ENCODE measurements at regions not wholly inside any gene's neighbourhood (a gene's known extent, or its start where the extent isn't known, plus 50 kb on each side); places are given as distances from the start of the nearest gene placed in this dataset.

DNA sequence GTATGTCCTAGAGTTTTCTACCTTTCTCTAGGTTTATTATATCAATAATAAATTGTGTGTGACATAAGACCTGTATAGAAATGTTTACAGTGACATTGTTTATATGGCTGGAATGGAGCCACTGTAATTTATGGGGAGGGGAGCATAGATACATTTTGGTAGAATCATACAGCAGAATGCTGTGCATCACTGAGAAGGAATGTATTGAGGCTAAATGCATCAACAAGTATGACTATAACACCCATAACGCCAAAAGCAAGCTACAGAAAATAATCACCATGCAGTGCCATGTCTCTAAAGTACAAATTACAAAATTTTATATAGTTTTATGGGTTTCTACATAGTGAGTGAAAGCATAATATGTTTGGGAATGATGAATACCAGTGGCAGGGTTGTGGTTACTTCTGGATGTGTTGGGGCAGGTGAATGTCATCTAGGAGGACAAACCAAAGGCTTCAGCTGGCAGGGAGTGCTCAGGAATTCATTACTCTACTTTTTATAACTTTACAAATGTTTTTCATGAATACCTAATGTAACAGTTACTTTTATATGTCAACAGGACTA is 226.0 kb upstream of the NETO1 start:
- H3K27me3 ChIP-seq (ENCODE audit: insufficient read depth, low read length) = no peaks in the 10 kb centered on the region
- DNase-seq (ENCODE audit: low read depth, low spot score) (no peak), ATAC-seq (no peak)
- H3K4me2 ChIP-seq (ENCODE audit: low read length) = no peak overlapping the region
- no peaks in the 10 kb centered on the region for H3K9me2 ChIP-seq (ENCODE audit: insufficient read depth)
- no peak overlapping the region for H3K27ac ChIP-seq (ENCODE audit: low read depth, low read length)
- H3K4me1 ChIP-seq (ENCODE audit: control insufficient read depth in 1 of 2, insufficient read depth in 2 of 2, low read length in 2 of 2) = no peaks in the 10 kb centered on the region
- intact Hi-C loops (cut with micrococcal nuclease) = no loop called here
- H3K36me3 ChIP-seq (ENCODE audit: control insufficient read depth in 1 of 2, insufficient read depth in 2 of 2, low read length in 2 of 2) = no peaks in the 10 kb centered on the region
- ChIA-PET CTCF (no interaction called here), POLR2A (no interaction called here), RAD21 (ENCODE audit: low non-redundant PET in 1 of 2, low total read pairs in 2 of 2, uncharacterized antibody in 2 of 2, unreplicated experiment in 2 of 2) (no interaction called here)
- no TSS peak for BruUV-seq (replicated peaks)
- no peaks in the 10 kb centered on the region for H4K20me1 ChIP-seq (ENCODE audit: insufficient read depth)
- H3K4me3 ChIP-seq (replicated peaks in 1 of 2; ENCODE audit: low read depth in 1 of 2, low read length in 2 of 2) = no peak overlapping the region
- no peak for TF ChIP-seq SP1 (IDR thresholded peaks at IDR 0.05; ENCODE audit: low read depth)
- no peak for TF ChIP-seq CEBPB (IDR thresholded peaks at IDR 0.05; ENCODE audit: low read depth)
- H2AFZ ChIP-seq (ENCODE audit: low read depth, low read length, poor library complexity, severe bottlenecking) = no peak overlapping the region
- no peak overlapping the region for H3K9ac ChIP-seq (ENCODE audit: low read length)
- no peaks in the 10 kb centered on the region for H3K79me2 ChIP-seq (ENCODE audit: insufficient read depth, low read length)
- peaks cover 6 to 18% of the 10 kb centered on the region in 2 experiments; a peak in 2 of 4 replicates for H3K9me3 ChIP-seq (ENCODE audit: control insufficient read depth in 1 of 2, insufficient read depth in 1 of 2, low read depth in 1 of 2, low read length in 2 of 2)

DNA sequence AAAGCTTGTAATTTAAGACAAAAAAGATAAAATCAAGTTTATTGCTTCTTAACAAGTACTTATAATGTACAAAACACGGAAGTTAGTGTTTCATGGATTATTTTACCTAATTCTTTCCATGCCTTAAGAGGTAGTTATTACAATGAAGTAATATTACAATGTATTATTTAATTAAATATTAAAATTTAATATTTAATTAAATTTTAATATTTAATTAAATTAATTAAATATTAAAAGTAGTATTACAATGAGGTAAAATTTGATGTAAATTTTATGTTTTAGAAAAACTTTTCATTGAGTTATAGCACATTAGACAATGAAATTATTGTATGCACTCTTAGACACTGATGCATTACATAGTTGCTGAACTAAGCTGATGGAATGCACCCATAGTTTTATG is 220.7 kb upstream of the NETO1 start:
- ChIA-PET RAD21 (ENCODE audit: low non-redundant PET in 1 of 2, low total read pairs in 2 of 2, uncharacterized antibody in 2 of 2, unreplicated experiment in 2 of 2) (no interaction called here), CTCF (no interaction called here), POLR2A (no interaction called here)
- no peak for DNase-seq (ENCODE audit: low read depth, low spot score)
- no peaks in the 10 kb centered on the region for H3K36me3 ChIP-seq (ENCODE audit: control insufficient read depth in 1 of 2, insufficient read depth in 2 of 2, low read length in 2 of 2)
- H2AFZ ChIP-seq (ENCODE audit: low read depth, low read length, poor library complexity, severe bottlenecking) = no peak overlapping the region
- H3K4me3 ChIP-seq (replicated peaks in 1 of 2; ENCODE audit: low read depth in 1 of 2, low read length in 2 of 2) = no peak overlapping the region
- H3K27ac ChIP-seq (ENCODE audit: low read depth, low read length) = no peak overlapping the region
- BruUV-seq (replicated peaks) = no TSS peak
- intact Hi-C loops (cut with micrococcal nuclease) = no loop called here
- H4K20me1 ChIP-seq (ENCODE audit: insufficient read depth) = no peaks in the 10 kb centered on the region
- ATAC-seq = no peak
- H3K9me2 ChIP-seq (ENCODE audit: insufficient read depth) = no peaks in the 10 kb centered on the region
- no peaks in the 10 kb centered on the region for H3K27me3 ChIP-seq (ENCODE audit: insufficient read depth, low read length)
- TF ChIP-seq ELF1 (IDR thresholded peaks at IDR 0.05; ENCODE audit: borderline replicate concordance, low read depth) = no peak
- TF ChIP-seq TCF7L2 (IDR thresholded peaks at IDR 0.05; ENCODE audit: borderline replicate concordance, extremely low read depth, insufficient read depth, insufficient read length) = no peak
- TF ChIP-seq, protein P1, sequence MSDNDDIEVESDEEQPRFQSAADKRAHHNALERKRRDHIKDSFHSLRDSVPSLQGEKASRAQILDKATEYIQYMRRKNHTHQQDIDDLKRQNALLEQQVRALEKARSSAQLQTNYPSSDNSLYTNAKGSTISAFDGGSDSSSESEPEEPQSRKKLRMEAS (IDR thresholded peaks at IDR 0.05) = no peak
- TF ChIP-seq, protein P2, sequence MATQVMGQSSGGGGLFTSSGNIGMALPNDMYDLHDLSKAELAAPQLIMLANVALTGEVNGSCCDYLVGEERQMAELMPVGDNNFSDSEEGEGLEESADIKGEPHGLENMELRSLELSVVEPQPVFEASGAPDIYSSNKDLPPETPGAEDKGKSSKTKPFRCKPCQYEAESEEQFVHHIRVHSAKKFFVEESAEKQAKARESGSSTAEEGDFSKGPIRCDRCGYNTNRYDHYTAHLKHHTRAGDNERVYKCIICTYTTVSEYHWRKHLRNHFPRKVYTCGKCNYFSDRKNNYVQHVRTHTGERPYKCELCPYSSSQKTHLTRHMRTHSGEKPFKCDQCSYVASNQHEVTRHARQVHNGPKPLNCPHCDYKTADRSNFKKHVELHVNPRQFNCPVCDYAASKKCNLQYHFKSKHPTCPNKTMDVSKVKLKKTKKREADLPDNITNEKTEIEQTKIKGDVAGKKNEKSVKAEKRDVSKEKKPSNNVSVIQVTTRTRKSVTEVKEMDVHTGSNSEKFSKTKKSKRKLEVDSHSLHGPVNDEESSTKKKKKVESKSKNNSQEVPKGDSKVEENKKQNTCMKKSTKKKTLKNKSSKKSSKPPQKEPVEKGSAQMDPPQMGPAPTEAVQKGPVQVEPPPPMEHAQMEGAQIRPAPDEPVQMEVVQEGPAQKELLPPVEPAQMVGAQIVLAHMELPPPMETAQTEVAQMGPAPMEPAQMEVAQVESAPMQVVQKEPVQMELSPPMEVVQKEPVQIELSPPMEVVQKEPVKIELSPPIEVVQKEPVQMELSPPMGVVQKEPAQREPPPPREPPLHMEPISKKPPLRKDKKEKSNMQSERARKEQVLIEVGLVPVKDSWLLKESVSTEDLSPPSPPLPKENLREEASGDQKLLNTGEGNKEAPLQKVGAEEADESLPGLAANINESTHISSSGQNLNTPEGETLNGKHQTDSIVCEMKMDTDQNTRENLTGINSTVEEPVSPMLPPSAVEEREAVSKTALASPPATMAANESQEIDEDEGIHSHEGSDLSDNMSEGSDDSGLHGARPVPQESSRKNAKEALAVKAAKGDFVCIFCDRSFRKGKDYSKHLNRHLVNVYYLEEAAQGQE (IDR thresholded peaks at IDR 0.05; ENCODE audit: low read depth) = no peak
- TF ChIP-seq EZH2phosphoT487 (IDR thresholded peaks at IDR 0.05; ENCODE audit: borderline replicate concordance) = no peak
- no peak for TF ChIP-seq YY1 (IDR thresholded peaks at IDR 0.05; ENCODE audit: extremely low read depth, insufficient replicate concordance, low read depth, low read length)
- no peak for TF ChIP-seq RAD21 (IDR thresholded peaks at IDR 0.05; ENCODE audit: low read depth)
- no peak overlapping the region for H3K4me2 ChIP-seq (ENCODE audit: low read length)
- H3K79me2 ChIP-seq (ENCODE audit: insufficient read depth, low read length) = no peaks in the 10 kb centered on the region
- H3K9ac ChIP-seq (ENCODE audit: low read length) = no peak overlapping the region
- H3K9me3 ChIP-seq (ENCODE audit: control insufficient read depth in 1 of 2, insufficient read depth in 1 of 2, low read depth in 1 of 2, low read length in 2 of 2) = peaks cover 10 to 21% of the 10 kb centered on the region in 2 experiments; a peak in 2 of 4 replicates
- no peaks in the 10 kb centered on the region for H3K4me1 ChIP-seq (ENCODE audit: control insufficient read depth in 1 of 2, insufficient read depth in 2 of 2, low read length in 2 of 2)
